ENCODE measurements at regions not wholly inside any gene's neighbourhood (a gene's known extent, or its start where the extent isn't known, plus 50 kb on each side); places are given as distances from the start of the nearest gene placed in this dataset.

GRCh38 chr4:129788486-129788885 is 692.5 kb downstream of the C4orf33 start:
- intact Hi-C loops (cut with DNase I), result no loop called here
- 74% methylated on average over 3 of the region's 3 CpGs for WGBS
- no peaks in the 10 kb centered on the region for H3K36me3 ChIP-seq

GRCh38 chr4:129804461-129804981 is 708.6 kb downstream of the C4orf33 start:
- H3K27me3 ChIP-seq, result no peaks in the 10 kb centered on the region
- H3K36me3 ChIP-seq, result no peaks in the 10 kb centered on the region
- no peak for DNase-seq (ENCODE audit: extremely low spot score)
- intact Hi-C loops (cut with DNase I), result no loop called here
- WGBS, result 71% methylated on average over 5 of the region's 5 CpGs
- no peaks in the 10 kb centered on the region for H3K9me3 ChIP-seq
- H3K27ac ChIP-seq (replicated peaks in 1 of 4), result no peak overlapping the region
- TF ChIP-seq POLR2A (IDR thresholded peaks at IDR 0.05; ENCODE audit: low read depth) (no peak), POLR2AphosphoS5 (IDR thresholded peaks at IDR 0.05) (no peak), EP300 (IDR thresholded peaks at IDR 0.05) (no peak), CTCF (IDR thresholded peaks at IDR 0.05) (no peak)
- H3K4me3 ChIP-seq, result no peak overlapping the region
- no peaks in the 10 kb centered on the region for H3K4me1 ChIP-seq

More at GRCh38 chr4:129788486-129788885, 692.5 kb downstream of the C4orf33 start:
- no peak for TF ChIP-seq EP300 (IDR thresholded peaks at IDR 0.05)
- no peak for TF ChIP-seq CTCF (IDR thresholded peaks at IDR 0.05)
- no peak for TF ChIP-seq POLR2AphosphoS5 (IDR thresholded peaks at IDR 0.05)
- no peak for TF ChIP-seq POLR2A (IDR thresholded peaks at IDR 0.05; ENCODE audit: low read depth)
- H3K27me3 ChIP-seq, result no peaks in the 10 kb centered on the region
- no peak for DNase-seq (ENCODE audit: extremely low spot score)
- H3K4me1 ChIP-seq, result no peaks in the 10 kb centered on the region
- no peaks in the 10 kb centered on the region for H3K9me3 ChIP-seq
- no peak overlapping the region for H3K4me3 ChIP-seq
- no peak overlapping the region for H3K27ac ChIP-seq (replicated peaks in 1 of 4)

GRCh38 chr4:129806986-129807385 is 711.0 kb downstream of the C4orf33 start:
- no peaks in the 10 kb centered on the region for H3K27me3 ChIP-seq
- intact Hi-C loops (cut with DNase I), result no loop called here
- no peaks in the 10 kb centered on the region for H3K4me1 ChIP-seq
- H3K36me3 ChIP-seq, result no peaks in the 10 kb centered on the region
- no peaks in the 10 kb centered on the region for H3K9me3 ChIP-seq
- no peak overlapping the region for H3K4me3 ChIP-seq
- no peak for DNase-seq (ENCODE audit: extremely low spot score)
- TF ChIP-seq POLR2A (IDR thresholded peaks at IDR 0.05; ENCODE audit: low read depth), result no peak
- H3K27ac ChIP-seq (replicated peaks in 1 of 4), result no peak overlapping the region

GRCh38 chr4:129808242-129808641 is 712.3 kb downstream of the C4orf33 start:
- intact Hi-C loops (cut with DNase I), result no loop called here
- 91% methylated on average over 1 of the region's 1 CpG for WGBS

GRCh38 chr4:129821073-129821472 is 725.1 kb downstream of the C4orf33 start:
- 45% methylated on average over 1 of the region's 1 CpG for WGBS
- no peak for TF ChIP-seq CTCF (IDR thresholded peaks at IDR 0.05)
- no peak for TF ChIP-seq POLR2AphosphoS5 (IDR thresholded peaks at IDR 0.05)
- TF ChIP-seq POLR2A (IDR thresholded peaks at IDR 0.05; ENCODE audit: low read depth), result no peak
- no peak for TF ChIP-seq EP300 (IDR thresholded peaks at IDR 0.05)

More at GRCh38 chr4:129808242-129808641, 712.3 kb downstream of the C4orf33 start:
- H3K27ac ChIP-seq (replicated peaks in 1 of 4), result no peak overlapping the region
- H3K9me3 ChIP-seq, result no peaks in the 10 kb centered on the region
- H3K36me3 ChIP-seq, result no peaks in the 10 kb centered on the region
- no peak overlapping the region for H3K4me3 ChIP-seq
- TF ChIP-seq POLR2AphosphoS5 (IDR thresholded peaks at IDR 0.05) (no peak), EP300 (IDR thresholded peaks at IDR 0.05) (no peak)
- DNase-seq (ENCODE audit: extremely low spot score), result no peak
- H3K4me1 ChIP-seq, result no peaks in the 10 kb centered on the region
- H3K27me3 ChIP-seq, result no peaks in the 10 kb centered on the region

GRCh38 chr4:129821963-129822362 is 726.0 kb downstream of the C4orf33 start:
- Histone ChIP-seq H3K4me1 (no peaks in the 10 kb centered on the region), H3K36me3 (no peaks in the 10 kb centered on the region), H3K27me3 (no peaks in the 10 kb centered on the region), H3K9me3 (no peaks in the 10 kb centered on the region), H3K4me3 (no peak overlapping the region), H3K27ac (replicated peaks in 1 of 4) (no peak overlapping the region)
- TF ChIP-seq POLR2A (IDR thresholded peaks at IDR 0.05; ENCODE audit: low read depth) (no peak), EP300 (IDR thresholded peaks at IDR 0.05) (no peak), CTCF (IDR thresholded peaks at IDR 0.05) (no peak), POLR2AphosphoS5 (IDR thresholded peaks at IDR 0.05) (no peak)
- intact Hi-C loops (cut with DNase I), result no loop called here
- no peak for DNase-seq (ENCODE audit: extremely low spot score)

More at GRCh38 chr4:129821073-129821472, 725.1 kb downstream of the C4orf33 start:
- Histone ChIP-seq H3K27ac (replicated peaks in 1 of 4) (no peak overlapping the region), H3K4me1 (no peaks in the 10 kb centered on the region), H3K9me3 (no peaks in the 10 kb centered on the region), H3K4me3 (no peak overlapping the region), H3K36me3 (no peaks in the 10 kb centered on the region), H3K27me3 (no peaks in the 10 kb centered on the region)
- no peak for DNase-seq (ENCODE audit: extremely low spot score)
- intact Hi-C loops (cut with DNase I), result no loop called here
